ENCODE measurements at regions not wholly inside any gene's neighbourhood (a gene's known extent, or its start where the extent isn't known, plus 50 kb on each side); places are given as distances from the start of the nearest gene placed in this dataset.
"Not testable (repeated sequence)": the region's sequence is repeated elsewhere in the genome, so short reads cannot be mapped to it uniquely, and the experiment has no call there.

DNA sequence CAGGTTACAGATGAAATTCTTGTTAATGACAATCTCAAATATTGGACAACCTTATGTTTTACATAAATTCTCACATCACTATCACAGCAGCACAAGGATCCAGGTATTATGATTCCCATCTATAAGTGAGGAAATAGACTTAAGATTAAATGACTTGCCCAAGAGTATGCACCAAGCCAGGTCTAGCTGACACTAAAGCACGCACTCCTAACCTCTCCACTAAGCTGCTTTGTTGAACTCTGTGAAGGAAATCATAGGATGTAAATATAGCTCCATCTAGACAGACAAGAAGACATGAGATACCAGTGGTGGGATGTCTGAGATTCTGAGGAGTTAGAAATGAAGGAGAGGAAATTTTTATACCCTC lies 87.9 kb downstream of the PHLDA1 start:
- H3K27ac ChIP-seq, result no peak overlapping the region; the same call in 1 of the 2 replicates
- TF ChIP-seq, protein P1, sequence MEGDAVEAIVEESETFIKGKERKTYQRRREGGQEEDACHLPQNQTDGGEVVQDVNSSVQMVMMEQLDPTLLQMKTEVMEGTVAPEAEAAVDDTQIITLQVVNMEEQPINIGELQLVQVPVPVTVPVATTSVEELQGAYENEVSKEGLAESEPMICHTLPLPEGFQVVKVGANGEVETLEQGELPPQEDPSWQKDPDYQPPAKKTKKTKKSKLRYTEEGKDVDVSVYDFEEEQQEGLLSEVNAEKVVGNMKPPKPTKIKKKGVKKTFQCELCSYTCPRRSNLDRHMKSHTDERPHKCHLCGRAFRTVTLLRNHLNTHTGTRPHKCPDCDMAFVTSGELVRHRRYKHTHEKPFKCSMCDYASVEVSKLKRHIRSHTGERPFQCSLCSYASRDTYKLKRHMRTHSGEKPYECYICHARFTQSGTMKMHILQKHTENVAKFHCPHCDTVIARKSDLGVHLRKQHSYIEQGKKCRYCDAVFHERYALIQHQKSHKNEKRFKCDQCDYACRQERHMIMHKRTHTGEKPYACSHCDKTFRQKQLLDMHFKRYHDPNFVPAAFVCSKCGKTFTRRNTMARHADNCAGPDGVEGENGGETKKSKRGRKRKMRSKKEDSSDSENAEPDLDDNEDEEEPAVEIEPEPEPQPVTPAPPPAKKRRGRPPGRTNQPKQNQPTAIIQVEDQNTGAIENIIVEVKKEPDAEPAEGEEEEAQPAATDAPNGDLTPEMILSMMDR (conservative IDR thresholded peaks at IDR 0.05), result no peak

DNA sequence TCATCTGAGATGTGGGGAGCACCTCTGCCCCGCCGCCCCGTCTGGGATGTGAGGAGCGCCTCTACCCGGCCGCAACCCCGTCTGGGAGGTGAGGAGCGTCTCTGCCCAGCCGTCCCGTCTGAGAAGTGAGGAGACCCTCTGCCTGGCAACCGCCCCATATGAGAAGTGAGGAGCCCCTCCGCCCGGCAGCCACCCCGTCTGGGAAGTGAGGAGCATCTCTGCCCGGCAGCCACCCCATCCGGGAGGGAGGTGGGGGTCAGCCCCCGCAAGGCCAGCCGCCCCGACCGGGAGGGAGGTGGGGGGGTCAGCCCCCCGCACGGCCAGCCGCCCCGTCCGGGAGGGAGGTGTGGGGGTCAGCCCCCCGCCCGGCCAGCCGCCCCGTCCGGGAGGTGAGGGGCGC lies 89.9 kb downstream of the PHLDA1 start:
- not testable (repeated sequence) for H3K27ac ChIP-seq

DNA sequence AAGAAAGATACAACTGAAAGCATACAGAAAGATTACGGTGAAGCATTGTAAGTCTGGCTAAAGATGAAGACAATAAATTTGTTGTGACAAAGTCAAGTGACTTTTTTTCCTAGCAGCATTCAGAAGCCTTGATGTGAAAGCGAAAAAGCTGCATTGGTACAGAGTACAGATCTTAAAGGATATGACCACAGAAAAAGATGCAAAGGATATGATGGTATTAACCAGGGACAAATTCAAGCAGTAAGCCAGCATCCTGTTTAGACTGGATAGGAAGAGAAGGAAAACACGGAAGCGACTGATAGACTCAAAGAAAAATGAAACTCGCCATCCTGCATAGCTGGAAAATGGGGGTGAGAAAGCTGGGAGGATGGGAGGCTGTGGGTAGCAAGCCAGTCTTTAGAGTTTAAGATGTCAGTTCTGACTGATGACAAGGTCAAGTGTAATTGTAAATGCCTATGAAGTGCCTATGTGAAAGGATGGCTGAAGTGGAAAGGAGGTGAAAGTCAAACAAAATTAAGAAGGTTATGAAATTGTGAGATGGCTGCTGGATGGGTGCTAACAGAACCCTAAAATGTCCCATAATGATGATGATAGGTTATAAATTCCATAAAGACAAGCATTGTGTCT lies 92.4 kb downstream of the PHLDA1 start:
- TF ChIP-seq, protein P1 (conservative IDR thresholded peaks at IDR 0.05), result no peak
- H3K27ac ChIP-seq, result no peak overlapping the region

DNA sequence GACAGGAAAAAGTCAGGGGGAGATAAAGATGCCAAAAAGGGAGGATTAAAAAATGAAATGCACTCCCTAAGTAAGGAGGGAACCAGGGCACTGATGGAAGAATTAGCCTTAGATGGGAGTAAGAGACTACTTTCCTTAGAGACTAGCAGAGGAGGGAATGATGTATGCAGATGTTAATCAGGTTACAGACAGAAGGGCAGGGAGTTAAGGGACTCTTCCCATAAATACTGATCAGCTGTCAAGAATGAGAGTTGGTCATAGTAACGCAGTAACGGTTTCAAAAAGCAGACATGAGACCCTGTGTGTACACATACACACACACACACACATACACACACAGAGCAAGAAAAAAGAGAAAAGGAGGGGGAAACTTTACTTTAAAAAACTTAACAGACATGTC lies 93.4 kb downstream of the PHLDA1 start:
- TF ChIP-seq, protein P1 (conservative IDR thresholded peaks at IDR 0.05), result no peak
- H3K27ac ChIP-seq, result no peak overlapping the region

DNA sequence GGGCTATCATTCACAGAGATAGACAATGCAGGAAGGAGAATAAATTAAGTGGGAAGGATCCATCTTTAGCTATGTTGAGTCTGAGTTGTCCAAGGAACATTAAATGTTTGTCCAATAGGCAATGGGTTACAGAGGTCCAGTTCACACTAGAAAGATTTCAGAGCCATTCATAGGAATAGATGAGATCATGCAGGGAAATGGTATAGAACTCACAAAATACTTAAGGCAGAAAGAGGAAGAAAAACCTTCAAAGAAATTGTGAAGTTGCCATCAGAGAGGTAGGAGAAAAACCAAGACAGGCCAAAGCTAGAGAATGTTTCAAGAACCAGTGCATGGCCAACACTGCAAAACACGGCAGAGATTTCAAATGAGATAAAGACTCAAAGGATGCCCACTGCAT lies 94.1 kb downstream of the PHLDA1 start:
- H3K27ac ChIP-seq, result no peak overlapping the region
- TF ChIP-seq, protein P1 (conservative IDR thresholded peaks at IDR 0.05), result no peak

DNA sequence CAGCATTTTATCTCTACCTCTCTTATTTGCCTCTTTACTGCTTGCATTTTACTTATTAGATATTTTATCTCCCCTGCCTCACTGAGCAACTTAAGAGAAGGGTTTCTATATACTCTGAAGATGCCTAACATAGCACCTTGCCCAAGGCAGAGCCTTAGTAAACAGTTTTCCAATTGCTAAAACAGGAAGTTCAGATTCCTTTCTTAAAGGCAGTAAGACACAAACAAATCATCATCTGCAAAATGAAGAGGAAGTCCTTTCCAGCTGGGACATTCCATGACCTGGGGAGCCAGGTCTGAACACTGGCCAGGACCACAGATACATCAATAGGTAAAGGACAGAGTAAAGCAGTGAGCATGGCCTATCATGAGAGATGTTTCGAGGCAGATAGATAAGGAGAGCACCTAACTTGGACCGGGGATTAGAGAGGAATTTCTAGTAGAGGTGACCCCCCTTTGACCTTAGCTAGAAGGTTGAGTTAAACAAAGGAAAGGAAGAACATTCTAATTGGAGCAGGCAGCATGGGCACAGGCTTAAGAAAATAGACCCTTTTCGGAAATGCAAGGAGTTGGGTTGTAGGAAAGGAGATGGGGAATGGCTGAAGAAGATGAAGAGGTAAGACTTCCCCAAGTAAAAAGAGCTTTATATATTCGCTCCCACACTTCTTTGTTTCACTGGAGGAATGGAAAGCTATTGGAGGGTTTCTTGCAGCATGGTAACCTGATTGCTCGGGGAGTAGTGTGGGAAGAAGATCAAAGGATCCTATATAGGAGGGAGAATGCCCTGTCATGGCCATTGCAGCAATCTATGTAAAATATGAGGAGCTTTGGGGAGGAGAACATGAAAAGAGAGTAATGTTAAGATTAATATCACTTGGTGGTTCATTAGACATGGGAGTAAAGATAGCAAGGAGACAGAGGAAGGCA lies 94.8 kb downstream of the PHLDA1 start:
- H3K27ac ChIP-seq, result no peak overlapping the region
- TF ChIP-seq, protein P1 (conservative IDR thresholded peaks at IDR 0.05), result no peak

DNA sequence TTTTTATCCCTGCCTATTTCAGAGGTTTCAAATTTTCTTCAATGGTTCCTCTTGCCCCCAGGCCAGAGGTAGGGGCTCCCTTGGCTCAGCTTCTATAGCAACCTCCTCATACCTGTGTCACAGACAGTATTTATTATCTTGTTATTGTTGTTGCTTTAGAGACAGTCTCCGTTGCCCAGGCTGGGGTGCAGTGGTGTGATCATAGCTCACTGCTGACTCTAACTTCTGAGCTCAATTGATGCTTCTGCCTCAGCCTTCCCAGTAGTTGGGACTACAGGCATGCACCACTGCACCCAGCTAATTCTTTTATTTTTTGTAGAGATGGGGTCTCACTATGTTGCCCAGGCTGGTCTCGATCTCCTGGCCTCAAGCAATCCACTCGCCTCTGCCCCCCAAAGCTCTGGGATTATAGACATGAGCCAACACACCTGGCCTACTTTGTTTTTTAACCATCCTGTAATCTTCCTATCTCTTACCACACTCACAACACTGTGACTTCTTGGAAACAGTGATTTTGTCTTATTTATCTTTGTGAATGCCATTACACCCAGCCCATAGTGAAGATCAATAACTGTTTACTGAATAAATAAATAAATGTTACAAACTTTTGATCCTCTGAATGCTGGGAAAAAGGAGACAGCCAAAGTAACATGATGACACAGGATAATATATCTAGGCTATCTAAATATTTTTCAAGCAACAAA lies 95.9 kb downstream of the PHLDA1 start:
- TF ChIP-seq, protein P1 (conservative IDR thresholded peaks at IDR 0.05), result no peak
- no peak overlapping the region for H3K27ac ChIP-seq
